Stimulated activated CD4-positive, alpha-beta T cell treated with anti-CD3 and anti-CD28 coated beads, Interleukin-4, amount 100 ng/mL, for 4 hours (primary cell): ENCODE measurements at regions not wholly inside any gene's neighbourhood (a gene's known extent, or its start where the extent isn't known, plus 50 kb on each side); places are given as distances from the start of the nearest gene placed in this dataset.
"Not testable (repeated sequence)": the region's sequence is repeated elsewhere in the genome, so short reads cannot be mapped to it uniquely, and the experiment has no call there.

Experiments
- DNase-seq, 2 experiments: peaks; one replicate each; pipeline ENCODE4 v3.0.0-alpha.2; 2020

DNA sequence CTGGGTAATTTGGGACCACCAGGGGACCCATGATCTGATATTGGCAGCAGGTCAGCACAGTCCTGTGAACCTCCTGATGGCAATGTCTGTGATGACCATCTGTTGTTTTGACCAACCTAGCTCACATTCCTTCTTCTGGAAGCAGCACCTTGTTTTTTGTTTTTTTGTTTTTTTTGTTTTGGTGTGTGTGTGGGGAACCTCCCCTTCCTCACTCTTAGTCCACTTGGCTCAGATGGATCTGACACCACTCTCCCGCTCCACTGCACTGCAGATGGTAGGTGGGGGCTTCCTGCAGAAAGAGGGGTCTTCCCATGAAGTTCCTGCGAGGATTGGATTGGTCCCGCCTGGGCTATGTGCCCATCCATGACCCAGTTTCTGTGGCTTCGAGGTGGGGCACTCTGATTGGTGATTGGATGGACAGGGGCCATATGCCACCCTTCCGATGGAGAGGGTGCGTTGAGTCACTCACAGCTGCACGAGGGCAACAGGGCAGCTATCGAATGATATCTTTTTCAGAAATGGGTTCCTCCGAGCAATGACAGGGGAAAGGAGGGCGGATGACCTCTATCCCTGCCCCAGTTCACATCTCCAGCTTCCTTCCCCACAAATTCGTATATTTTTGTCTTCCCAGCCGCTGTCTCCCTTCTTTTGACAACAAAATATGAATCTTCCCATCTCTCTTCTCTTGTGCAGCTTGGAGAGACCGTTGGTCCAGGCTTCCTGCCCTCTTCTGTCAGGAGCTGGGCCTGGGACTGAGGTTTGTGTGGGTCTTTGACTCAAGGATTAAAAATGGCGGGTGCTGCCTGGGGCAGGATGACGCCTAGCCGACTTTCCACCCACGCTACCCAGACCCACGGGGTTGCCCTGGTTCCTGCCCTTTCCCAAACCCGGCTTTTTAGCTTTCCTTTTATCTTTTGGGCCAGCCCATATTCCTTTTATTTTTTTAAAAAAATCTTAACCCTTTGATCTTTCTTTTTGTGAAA, 132.1 kb upstream of the KCNG1 start:
- DNase-seq = no peak

DNA sequence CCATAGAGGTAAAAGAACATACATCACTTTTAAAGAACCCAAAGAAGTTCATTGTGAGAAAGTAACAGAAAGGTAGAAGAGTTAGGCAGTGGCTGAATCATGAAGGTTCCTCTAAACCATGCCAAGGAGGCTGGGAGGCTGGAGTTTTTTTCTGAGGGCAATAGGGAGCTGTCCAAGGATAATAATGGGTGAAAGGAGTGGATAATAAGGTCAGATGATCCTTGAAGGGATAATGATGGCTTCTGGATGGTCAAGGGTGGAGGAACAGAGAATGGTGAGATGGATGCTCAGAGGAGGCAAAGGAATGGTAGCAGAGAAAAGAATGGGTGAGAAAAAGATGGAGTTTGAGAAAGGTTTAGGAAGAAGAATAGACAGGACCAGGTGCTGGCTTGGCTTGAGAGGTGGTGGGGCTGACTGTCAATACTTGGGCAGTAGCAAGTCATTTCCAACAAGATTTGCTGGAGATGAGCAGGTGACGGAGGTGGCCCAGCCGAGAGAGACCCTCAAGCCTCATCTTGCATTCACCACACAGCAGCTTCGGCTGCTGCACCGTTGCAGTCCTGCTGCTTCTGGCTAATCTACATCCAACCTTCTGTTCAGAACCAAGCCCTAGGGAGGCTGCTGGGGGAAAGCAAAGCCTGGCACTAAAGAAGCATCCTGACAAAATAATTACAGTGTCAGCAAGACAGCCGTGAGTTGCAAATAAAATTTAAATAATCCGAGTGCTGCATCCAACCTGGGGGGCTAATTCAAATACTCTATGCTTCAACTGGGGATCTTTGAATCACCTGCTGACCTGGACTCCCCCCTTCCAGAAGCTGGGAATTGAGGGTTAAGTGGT, 131.2 kb upstream of the KCNG1 start:
- DNase-seq = no peak

DNA sequence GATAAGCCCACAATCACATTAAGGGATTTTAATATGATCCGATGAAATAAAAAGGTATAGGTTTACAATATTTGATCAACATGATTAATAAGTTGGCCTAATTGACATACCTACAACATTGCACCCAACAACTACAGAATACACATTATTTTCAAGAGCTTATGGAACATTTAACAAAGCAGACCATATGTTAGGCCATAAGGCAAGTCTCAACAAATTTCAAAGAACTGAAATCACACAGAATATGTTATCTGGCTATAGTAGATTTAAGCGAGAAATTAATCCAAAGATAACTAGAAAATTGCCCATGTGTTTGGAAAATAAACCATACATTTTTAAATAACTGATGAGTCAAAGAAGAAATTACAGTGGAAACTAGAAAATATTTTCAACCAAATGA, 126.0 kb upstream of the KCNG1 start:
- no peak for DNase-seq

DNA sequence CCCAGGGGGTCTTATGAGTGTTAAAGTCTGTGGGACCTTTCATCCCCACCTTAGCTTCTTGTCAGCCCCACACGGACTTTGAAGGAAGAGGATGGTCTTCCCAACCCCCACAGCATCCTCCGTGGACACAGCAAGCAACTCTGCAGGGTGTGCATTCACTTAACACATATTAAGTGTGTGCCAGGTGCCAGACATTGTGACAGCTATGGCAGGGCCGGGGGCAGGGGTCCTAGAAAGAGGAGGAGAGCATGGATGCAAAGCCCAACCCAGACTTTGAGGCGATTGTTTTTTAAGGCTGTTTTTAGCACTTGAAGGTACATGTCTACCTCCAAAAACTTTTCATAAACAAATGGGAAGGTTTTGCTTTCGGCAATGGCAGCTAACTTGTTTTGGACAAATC, 121.6 kb upstream of the KCNG1 start:
- DNase-seq = no peak

DNA sequence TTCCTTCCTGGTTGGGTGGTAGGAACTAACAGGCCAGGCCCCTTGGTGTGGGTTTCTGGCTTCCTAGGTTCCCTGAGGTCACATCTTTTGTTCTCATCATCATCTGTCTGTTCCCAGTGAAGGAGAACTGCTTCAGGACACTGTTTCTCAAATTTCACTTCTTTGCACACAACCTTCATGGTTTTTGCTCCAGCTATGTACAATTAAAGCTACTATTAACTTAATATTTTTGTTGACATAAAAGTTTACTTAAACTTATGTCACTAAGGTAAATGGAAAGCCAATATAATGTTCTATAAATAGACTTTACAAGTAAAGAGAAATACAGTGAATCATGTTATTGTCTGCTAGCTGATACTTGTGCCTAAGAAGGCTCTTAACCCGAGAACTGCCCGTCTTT, 120.7 kb upstream of the KCNG1 start:
- DNase-seq = no peak

DNA sequence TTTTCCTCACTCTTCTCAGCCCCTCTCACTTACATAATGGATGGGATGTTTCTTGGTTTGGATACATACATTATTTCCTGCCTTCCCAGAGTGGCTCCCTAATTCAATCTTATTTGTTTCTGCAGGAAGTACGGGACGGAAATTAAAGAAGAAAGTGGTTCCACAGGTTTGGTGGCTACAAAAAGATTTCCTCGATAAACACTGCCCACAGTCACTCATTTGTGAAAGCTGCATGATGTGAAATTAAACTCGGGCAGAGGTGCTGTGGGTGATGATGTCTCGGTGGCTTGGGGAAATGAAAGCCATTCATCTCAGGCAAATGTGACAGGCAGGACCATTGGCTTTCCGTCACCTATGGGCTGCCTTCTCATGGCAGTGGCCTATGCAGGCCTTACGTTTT, 119.5 kb upstream of the KCNG1 start:
- DNase-seq = no peak

DNA sequence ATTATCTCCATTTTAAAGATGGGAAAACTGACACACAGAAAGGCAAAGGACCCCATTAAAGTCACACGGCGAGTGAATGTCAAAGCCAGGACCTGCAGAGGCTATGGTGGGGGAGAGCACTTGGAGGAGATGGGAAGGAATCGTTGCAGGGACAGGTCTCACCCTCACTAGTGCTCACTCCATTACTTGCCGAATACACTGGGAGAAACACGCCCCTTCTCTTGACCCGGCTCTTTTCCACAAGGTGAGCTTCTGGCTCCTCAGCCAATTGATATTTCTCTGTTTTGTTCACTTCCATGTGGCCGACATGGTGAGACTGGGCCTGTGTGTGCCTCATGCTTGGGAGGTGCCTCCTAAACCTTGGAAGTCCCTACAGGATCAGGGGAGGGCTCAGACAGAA, 117.8 kb upstream of the KCNG1 start:
- DNase-seq = no peak

DNA sequence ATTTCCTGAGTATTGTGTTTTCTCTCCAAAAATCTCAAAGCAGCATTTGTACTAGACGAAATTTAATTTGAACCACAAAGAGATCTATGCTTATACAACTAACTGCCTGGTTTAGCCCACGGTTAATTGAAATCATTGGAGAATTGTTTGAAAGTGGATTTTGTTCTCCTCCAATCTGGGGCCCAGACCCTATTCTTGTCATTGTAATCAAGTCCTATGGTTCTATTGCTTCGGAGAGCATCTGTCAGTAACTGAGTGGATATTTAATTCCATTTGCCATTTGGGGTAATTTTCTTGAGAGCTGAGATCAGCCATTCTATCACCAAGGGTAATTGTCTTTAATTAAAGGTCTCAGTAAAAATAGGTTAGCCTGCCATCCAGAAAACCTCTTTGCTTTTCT, 117.0 kb upstream of the KCNG1 start:
- no peak for DNase-seq

DNA sequence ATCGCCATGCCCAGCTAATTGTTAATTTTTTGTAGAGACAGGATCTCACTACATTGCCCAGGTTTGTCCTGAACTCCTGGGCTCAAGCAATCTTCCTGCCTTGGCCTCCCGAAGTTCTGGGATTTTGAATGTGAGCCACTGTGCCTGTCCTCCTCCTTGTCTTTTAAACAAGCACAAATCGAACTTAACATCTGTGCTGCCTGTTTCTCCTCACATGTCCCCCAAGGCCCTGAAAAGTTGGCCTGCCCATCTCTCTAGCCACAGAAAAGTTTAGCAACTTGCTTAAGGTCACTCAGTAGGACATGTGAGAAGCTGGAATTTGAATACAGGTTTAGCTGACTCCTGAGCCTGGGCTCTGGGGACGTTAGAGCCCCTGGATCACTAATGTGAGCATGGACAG, 115.7 kb upstream of the KCNG1 start:
- no peak for DNase-seq

DNA sequence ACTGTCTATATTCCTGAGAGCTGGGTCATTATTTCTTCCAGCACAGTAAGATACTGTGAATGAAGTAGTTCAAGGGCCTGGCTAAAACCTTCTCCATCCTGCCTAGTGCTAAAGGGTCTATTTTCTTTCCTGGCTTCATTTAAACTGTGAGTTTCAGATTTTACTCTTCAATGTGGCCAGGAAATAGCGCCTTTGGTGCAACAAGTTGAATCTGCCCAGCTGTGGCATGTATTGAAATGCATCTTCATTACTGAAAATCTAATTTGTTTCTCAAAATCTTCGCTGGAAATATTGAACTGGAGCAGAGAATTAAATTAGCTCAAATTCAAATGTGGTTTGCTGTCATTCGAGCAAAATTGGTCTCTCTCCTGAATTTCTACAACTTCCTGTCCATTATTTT, 114.6 kb upstream of the KCNG1 start:
- no peak for DNase-seq

DNA sequence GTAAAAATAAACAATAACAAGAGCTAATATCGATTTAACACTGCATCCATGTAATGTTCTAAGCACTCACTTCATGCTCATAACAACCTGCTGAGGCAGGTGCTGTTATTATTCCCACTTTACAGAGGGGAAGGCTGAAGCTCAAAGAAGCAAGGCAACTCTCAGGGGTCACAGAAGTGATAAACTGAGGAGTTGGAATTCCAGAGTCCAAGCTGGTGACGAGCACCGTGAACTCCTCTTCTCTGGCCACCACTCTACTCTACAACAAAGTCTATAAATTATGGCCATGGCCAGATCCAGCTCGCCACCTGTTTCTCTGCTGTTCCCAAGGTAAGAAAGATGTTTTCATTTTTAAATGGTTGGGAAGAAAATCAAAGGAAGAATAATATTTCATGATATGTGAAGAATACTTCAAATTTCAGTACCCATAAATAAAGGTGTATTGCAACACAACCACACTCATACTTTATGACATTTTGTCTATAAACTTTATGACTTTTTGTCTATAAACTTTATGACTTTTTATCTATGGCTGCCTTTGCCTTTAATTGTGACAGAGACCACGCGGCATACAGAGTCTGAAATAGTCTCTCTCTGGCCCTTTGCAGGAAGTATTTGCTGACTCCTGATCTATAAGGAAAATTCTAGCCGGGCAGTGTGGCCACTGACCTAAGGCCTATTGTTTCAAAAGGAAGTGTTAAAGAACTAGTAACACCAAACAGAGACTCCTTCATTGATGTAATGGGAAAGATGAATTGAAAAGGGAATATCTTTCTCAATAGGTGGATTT, 113.2 kb upstream of the KCNG1 start:
- no peak for DNase-seq

DNA sequence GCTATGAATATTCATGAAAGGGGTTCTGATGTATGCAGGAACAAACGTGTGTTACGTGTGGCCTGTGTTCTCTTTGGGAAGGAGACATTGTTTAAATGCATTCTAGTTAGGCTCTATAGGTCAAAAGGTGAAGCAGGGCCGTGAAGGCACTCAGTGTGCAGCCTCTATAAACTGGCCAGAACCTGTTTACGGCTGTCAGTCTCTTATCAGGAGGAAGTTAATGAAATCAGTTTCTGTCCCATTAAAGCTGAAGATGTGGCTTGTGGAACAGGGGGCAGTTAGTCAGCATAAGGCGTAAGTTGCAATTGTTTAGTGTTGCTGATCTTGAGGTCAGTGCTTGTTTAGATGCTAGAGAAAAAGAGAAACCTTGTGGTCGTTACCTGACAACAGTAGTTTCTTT, 111.5 kb upstream of the KCNG1 start:
- DNase-seq = no peak

DNA sequence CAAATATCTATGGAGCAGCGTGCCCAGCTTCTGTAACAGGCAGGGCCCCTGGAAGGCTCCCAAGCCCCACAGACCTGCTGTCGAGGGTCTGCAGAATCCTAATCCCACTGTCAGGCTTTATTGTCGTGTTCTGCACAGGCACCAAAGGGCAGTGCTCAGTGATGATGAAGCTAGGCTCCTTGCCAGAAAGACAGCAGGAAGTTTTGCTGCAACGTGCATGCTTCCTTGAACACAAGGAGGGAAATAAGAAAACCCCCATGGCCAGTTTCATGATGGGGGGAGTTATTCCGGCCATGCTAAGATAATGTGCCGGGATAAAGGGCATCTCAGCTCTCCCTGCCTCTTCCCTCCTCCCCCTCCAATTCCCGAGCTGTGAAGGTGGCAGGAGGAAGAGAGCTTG, 109.4 kb upstream of the KCNG1 start:
- DNase-seq = no peak

DNA sequence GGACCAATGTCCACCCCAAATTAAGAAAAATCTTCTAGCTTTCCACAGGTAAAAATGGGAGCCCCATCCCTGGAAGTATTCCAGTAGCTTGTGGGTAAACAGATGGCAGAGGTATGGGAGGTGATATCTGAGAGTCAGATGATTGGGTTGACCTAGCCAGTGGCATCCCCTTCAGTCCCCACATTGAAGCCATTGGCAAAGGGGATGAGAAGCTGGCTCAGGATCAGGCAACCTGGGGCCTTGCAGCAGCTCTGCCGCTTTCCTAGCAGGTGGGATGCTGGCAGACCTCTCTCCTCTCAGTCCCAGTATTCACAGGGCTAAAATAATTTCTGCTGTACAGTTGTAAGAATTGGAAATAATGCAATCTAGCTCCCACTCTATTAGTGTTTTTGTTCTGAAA, 108.9 kb upstream of the KCNG1 start:
- DNase-seq = no peak

DNA sequence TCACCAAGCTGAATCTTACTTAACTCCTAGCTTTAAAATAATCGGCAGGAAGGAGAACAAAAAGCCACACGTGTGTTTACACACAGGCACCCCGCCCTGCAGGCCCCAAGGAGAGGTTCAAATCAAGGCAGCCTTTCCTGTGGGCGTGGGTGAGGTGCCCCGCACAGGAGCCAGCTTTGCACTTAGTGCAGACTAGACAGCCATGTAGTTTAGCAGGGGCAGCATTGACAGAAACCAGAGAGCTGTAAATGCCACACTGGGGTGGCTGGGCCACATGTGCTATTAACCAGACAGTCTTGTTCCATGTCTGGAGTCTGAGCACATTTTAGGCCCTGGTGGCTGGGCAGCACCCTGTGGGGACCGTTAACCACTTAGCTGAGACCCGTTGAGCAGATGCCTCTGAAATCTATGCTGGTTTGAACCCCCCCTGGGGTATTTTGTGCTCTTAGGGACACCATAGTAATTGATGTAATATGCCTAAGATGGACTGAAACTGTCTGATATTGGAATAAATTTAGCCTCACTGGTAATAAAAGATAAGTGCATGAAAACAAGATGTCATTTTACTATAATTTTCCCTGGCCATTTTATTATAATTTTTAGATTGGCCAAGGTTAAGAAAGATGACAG, 106.4 kb upstream of the KCNG1 start:
- DNase-seq = no peak

DNA sequence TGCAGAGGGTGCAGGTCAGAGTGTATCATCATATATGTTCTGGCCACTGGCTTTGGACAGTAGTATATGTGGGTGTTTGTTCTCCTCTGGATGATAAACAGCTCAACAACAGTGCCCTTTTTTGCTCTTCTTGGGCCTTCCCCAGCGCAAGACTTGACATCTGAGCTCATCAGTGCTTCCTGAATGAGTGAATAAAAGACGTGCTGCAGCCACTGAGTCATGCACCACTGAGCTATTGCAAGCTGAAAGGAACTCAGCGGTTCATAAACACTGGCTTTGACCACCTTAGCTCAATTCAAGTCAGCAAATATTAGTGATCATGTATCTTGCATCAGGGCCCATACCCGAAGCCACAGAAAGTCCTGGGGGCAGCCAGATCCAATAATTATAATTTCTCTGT, 105.3 kb upstream of the KCNG1 start:
- DNase-seq = no peak

DNA sequence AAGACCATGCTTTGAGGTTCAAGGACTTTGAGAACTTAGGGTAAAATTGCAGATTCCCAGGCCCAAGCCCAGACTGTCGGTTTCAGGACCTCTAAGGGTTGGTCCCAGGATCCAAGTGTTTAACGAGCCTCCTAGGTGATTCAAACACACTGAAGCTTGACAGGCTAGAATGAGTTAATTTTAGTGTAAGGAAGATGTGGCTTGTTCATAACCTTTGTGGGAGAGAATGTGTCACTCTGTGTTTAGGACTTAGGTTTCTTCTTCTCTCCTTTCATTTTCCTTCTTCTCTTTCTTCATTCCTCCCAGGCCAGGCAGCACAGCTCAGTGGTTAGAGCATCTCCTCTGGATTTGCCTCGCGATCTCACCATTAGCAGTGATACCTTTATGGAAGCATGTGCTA, 104.8 kb upstream of the KCNG1 start:
- DNase-seq = no peak

DNA sequence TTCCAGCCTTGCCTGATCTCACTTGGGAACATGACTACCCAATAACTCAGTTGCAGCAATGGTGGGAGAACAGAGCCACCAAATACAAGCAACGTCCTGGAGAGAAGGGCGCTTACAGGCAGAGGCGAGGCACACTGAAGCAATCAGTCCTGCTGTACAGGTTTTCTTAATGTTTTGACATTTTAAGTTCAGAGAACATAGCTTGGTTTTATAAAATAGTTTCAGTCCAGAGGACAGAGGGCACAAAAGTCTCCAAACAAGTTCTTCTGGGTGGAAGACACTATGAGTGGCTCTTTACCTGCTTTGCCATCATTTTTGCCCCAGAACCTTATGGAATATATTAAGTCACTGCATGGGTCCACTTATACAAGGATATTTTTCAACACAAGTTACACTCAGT, 103.4 kb upstream of the KCNG1 start:
- no peak for DNase-seq

DNA sequence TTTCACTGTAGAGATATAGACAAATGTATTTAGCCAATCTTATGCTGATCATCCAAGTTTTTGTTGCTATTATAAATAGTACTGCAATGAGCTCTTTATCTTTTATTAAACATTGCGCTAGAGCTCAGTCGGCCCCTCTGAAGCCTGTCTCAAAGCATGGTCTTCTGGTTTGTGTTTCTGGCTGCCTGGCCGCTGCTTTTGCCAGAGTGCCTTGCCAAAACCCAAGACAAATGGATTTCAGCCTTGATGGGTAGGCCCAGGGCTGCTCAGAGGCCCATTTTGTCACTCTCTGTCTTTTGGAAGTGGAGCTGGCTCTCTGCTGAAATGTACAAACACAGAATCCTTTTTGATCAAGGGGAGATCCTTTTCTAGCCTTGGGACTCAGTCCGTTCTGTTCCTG, 102.9 kb upstream of the KCNG1 start:
- no peak for DNase-seq

DNA sequence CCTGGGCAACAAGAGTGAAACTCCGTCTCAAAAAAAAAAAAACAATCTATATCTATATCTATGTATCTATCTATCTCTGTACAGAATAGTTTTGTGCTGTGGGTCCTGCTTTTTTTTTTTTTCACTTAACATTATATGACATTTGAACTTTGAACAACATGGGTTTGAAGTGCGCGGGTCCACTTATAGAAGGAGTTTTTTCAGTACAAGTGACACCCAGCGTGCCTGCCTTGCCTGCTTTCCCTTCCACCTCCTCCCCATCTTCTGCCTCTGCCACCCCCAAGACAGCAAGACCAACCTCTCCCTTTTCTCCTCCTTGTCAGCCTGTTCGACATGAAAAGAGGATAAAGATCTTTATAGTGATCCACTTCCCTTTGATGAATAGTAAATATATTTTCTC, 102.2 kb upstream of the KCNG1 start:
- no peak for DNase-seq

DNA sequence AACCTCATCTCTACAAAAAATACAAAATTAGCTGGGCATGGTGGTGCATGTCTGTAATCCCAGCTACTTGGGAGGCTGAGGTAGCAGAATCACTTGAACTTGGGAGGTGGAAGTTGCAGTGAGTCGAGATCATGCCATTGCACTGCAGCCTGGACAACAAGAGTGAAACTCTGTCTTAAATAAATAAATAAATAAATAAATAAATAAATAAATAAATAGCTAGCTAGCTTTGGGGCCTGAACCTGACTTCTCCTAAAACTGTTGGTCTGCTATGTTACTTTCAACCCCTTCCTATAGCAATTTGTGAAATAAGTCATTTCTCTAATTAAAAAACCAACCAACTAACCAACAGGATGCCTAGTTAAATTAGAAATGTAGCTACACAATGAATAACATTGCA, 101.0 kb upstream of the KCNG1 start:
- not testable (repeated sequence) for DNase-seq

DNA sequence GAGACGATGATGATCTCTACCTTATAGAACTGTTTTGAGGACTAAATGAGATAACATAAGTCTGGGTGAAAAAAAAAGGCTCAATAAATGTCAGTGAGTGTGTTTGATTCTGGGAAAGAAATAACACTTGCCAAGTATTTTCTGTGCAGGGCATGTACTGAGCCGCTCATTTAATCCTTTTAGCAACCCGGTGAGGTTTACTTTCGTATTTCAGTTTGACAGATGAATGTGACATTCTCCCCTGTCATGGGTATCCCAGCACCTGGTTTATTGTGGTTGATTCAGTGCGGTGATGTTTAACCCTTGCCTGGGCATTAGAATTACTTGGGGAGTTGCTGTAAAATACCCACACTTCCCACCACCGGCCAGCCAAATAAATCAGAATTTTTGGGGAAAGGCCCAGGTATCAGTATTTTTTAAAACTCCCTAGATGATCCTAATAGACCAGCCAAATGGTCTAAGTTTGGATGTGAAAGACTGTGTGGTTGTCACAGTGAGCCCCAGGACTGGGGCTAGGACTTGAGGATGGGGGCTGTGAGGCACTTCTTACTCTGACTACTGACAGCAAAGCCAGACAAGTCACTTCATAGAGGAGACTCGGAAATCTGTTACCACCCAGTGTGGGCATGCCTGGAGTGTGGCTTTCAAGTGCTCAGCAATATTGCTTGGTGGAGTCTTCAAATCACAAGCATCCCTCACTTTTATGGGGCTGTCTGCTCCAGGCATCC, 100.2 kb upstream of the KCNG1 start:
- DNase-seq = no peak
